SK-N-SH (cell line): ENCODE measurements at regions not wholly inside any gene's neighbourhood (a gene's known extent, or its start where the extent isn't known, plus 50 kb on each side); places are given as distances from the start of the nearest gene placed in this dataset.

Source experiments
- CTCF ChIA-PET: fragments of 300-600, 350-600 bp; formaldehyde crosslinking; extraction: SDS; loops from one replicate; lab custom pipeline; 2021; lab: Yijun Ruan, JAX
- POLR2A ChIA-PET: fragments of 350-600 bp; sonication (Branson Sonifier 250); formaldehyde crosslinking; extraction: SDS; loops from one replicate; lab custom pipeline; 2020; ENCODE audit warnings: antibody characterized with exemption, inconsistent platforms; lab: Yijun Ruan, JAX
- DNase-seq: peaks from one replicate; pipeline ENCODE4 v3.0.0; 2012
- H2AFZ ChIP-seq: fragments of 200-600 bp; sonication (generic); 2 replicates; pipeline ENCODE4 v1.8.1; 2016; ENCODE audit warnings: antibody characterized with exemption, mild to moderate bottlenecking, low read depth
- H3F3A ChIP-seq: fragments of 200-600 bp; sonication (generic); replicated peaks from 2 replicates; pipeline ENCODE3; 2016; ENCODE audit warnings: antibody characterized with exemption, mild to moderate bottlenecking; ENCODE audit not compliant: insufficient read depth
- H3K27ac ChIP-seq, 2 experiments: fragments of 200-500 bp in 1 of 2; fragments of 200-600 bp in 1 of 2; sonication (Bioruptor generic) in 1 of 2; sonication (generic), shearing (Covaris generic) in 1 of 2; 2 replicates each; pipeline versions ENCODE4 v1.5.1 to v1.6.1; 2014 to 2016; ENCODE audit warnings: low read depth in 2 of 2, inconsistent platforms in 1 of 2, low read length in 1 of 2, mild to moderate bottlenecking in 1 of 2, mixed read lengths in 1 of 2
- H3K27me3 ChIP-seq: fragments of 200-600 bp; sonication (generic), shearing (Covaris generic); 2 replicates; pipeline ENCODE4 v1.6.1; 2016; ENCODE audit warnings: mixed run types; ENCODE audit not compliant: insufficient read depth
- H3K36me3 ChIP-seq, 2 experiments: fragments of 200-500 bp in 1 of 2; fragments of 200-600 bp in 1 of 2; sonication (Bioruptor generic) in 1 of 2; sonication (generic) in 1 of 2; replicated peaks in 1 of 2; 2 replicates each; pipeline versions ENCODE3 to v1.5.1; 2014 to 2016; ENCODE audit warnings: low read length in 1 of 2, mild to moderate bottlenecking in 1 of 2; ENCODE audit not compliant: insufficient read depth in 2 of 2, control insufficient read depth in 1 of 2
- H3K4me1 ChIP-seq, 2 experiments: fragments of 200-500 bp in 1 of 2; fragments of 200-600 bp in 1 of 2; sonication (Bioruptor generic) in 1 of 2; sonication (generic), shearing (Covaris generic) in 1 of 2; 2 replicates each; pipeline versions ENCODE4 v1.5.1 to v1.6.1; 2014 to 2016; ENCODE audit warnings: low read depth in 1 of 2, low read length in 1 of 2, mixed run types in 1 of 2; ENCODE audit not compliant: insufficient read depth in 2 of 2, control insufficient read depth in 1 of 2
- H3K4me2 ChIP-seq: fragments of 200-600 bp; sonication (generic), shearing (Covaris generic); 2 replicates; pipeline ENCODE4 v1.6.1; 2017; ENCODE audit warnings: mixed run types
- H3K4me3 ChIP-seq, 2 experiments: fragments of 200-500 bp in 1 of 2; fragments of 200-600 bp in 1 of 2; sonication (Bioruptor generic) in 1 of 2; sonication (generic), shearing (Covaris generic) in 1 of 2; 2 replicates each; pipeline versions ENCODE4 v1.5.1 to v1.8.1; 2014 to 2016; ENCODE audit warnings: low read depth in 2 of 2, inconsistent platforms in 1 of 2, low read length in 1 of 2, mild to moderate bottlenecking in 1 of 2, mixed read lengths in 1 of 2, moderate library complexity in 1 of 2
- H3K79me2 ChIP-seq: fragments of 200-600 bp; sonication (generic); 2 replicates; pipeline ENCODE4 v1.8.1; 2017; ENCODE audit warnings: mild to moderate bottlenecking; ENCODE audit not compliant: insufficient read depth
- H3K9ac ChIP-seq: fragments of 200-600 bp; sonication (generic); 2 replicates; pipeline ENCODE4 v1.6.1; 2017; ENCODE audit warnings: mixed run types
- H3K9me2 ChIP-seq: fragments of 200-600 bp; sonication (generic); 2 replicates; pipeline ENCODE4 v1.6.1; 2017; ENCODE audit warnings: mixed run types
- H3K9me3 ChIP-seq: fragments of 200-600 bp; sonication (generic); 2 replicates; pipeline ENCODE4 v1.6.1; 2017; ENCODE audit warnings: mixed run types, mild to moderate bottlenecking, moderate library complexity
- H4K20me1 ChIP-seq: fragments of 200-600 bp; sonication (generic); 2 replicates; pipeline ENCODE4 v1.6.1; 2017; ENCODE audit warnings: mild to moderate bottlenecking, mixed run types; ENCODE audit not compliant: insufficient read depth
- EP300 ChIP-seq, 2 experiments: IDR thresholded peaks; 2 replicates each; pipeline versions ENCODE4 v1.4.0 to v1.6.1; 2012; ENCODE audit warnings: borderline replicate concordance in 1 of 2, low read depth in 1 of 2, low read length in 1 of 2
- FOSL2 ChIP-seq: IDR thresholded peaks from 2 replicates; pipeline ENCODE4 v1.4.0; 2012; ENCODE audit warnings: low read depth, mild to moderate bottlenecking, moderate library complexity, borderline replicate concordance
- FOXM1 ChIP-seq: IDR thresholded peaks from 2 replicates; pipeline ENCODE4 v1.4.0; 2012; ENCODE audit warnings: low read depth, mild to moderate bottlenecking
- IRF3 ChIP-seq: fragments of 150-350 bp; IDR thresholded peaks from 2 replicates; pipeline ENCODE4 v1.6.1; 2016; ENCODE audit warnings: mild to moderate bottlenecking, low read depth, low read length
- MEF2A ChIP-seq: IDR thresholded peaks from 2 replicates; pipeline ENCODE4 v1.4.0; 2012; ENCODE audit warnings: low read depth, borderline replicate concordance
- MXI1 ChIP-seq: IDR thresholded peaks from 2 replicates; pipeline ENCODE4 v1.6.1; 2012; ENCODE audit warnings: mild to moderate bottlenecking, low read depth, low read length, improper control_type of control experiment
- NRF1 ChIP-seq: IDR thresholded peaks from 2 replicates; pipeline ENCODE4 v1.6.1; 2012; ENCODE audit warnings: low read depth, mild to moderate bottlenecking, low read length
- RFX5 ChIP-seq: IDR thresholded peaks from 2 replicates; pipeline ENCODE4 v1.6.1; 2012; ENCODE audit warnings: mild to moderate bottlenecking, improper control_type of control experiment, low read length
- TAF1 ChIP-seq: IDR thresholded peaks from 2 replicates; pipeline ENCODE4 v1.6.1; 2012; ENCODE audit warnings: low read depth, mild to moderate bottlenecking, low read length, moderate library complexity, borderline replicate concordance
- USF1 ChIP-seq: IDR thresholded peaks from 2 replicates; pipeline ENCODE4 v1.4.0; 2012; ENCODE audit warnings: low read depth, borderline replicate concordance
- WGBS: methylation state at CpG from one replicate; pipeline ENCODE4 v1.1.6; 2017; ENCODE audit warnings: low lambda C conversion rate; 5-methylcytosine and 5-hydroxymethylcytosine counted together
- TF ChIP-seq, protein P1 (sequence below): IDR thresholded peaks from 2 replicates; pipeline ENCODE4; 2012
- TF ChIP-seq, protein P2 (sequence below): IDR thresholded peaks from 2 replicates; pipeline ENCODE4 v1.4.0; 2012; ENCODE audit warnings: low read depth
- TF ChIP-seq, protein P3 (sequence below): IDR thresholded peaks from 2 replicates; pipeline ENCODE4 v1.4.0; 2012; ENCODE audit warnings: low read depth, borderline replicate concordance
- TF ChIP-seq, protein P4 (sequence below): fragments of 150-350 bp; IDR thresholded peaks from 2 replicates; pipeline ENCODE4 v1.6.1; 2017; ENCODE audit warnings: antibody characterized with exemption, low read length, low read depth, borderline replicate concordance

DNA sequence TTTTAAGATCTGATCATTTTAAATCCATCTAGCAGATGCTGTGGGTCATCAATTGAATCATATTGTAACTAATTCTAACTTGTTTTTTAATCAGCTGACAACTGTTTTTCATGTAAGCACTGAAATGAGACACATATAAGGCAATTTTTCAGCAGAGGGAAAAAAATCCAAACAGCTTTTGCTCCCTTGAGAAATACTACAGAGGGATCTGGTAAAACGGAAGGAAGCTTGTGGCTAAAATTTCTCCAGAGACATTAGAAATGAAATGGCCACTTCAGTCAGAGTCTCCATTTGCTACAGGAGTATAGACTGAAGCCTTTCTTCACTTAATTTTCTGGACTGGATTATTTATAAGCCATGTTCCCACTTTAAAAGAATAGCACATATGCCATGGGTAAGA is 385.9 kb downstream of the MAN2A1 start:
- Histone ChIP-seq H3K4me3 (no peak overlapping the region), H3F3A (no peaks in the 10 kb centered on the region), H3K27ac (no peak overlapping the region), H3K36me3 (no peaks in the 10 kb centered on the region), H3K79me2 (no peaks in the 10 kb centered on the region), H3K4me2 (no peak overlapping the region), H3K27me3 (no peaks in the 10 kb centered on the region), H4K20me1 (no peaks in the 10 kb centered on the region), H3K9me3 (peaks cover 7% of the 10 kb centered on the region; the same call in 1 of the 2 replicates), H3K9me2 (no peaks in the 10 kb centered on the region), H3K9ac (no peak overlapping the region), H3K4me1 (no peaks in the 10 kb centered on the region), H2AFZ (no peak overlapping the region)
- TF ChIP-seq, protein P1, sequence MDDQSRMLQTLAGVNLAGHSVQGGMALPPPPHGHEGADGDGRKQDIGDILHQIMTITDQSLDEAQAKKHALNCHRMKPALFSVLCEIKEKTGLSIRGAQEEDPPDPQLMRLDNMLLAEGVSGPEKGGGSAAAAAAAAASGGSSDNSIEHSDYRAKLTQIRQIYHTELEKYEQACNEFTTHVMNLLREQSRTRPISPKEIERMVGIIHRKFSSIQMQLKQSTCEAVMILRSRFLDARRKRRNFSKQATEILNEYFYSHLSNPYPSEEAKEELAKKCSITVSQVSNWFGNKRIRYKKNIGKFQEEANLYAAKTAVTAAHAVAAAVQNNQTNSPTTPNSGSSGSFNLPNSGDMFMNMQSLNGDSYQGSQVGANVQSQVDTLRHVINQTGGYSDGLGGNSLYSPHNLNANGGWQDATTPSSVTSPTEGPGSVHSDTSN: no peak
- TF ChIP-seq MEF2A (no peak), FOXM1 (no peak), FOSL2 (no peak), NRF1 (no peak), MXI1 (no peak), EP300 (IDR thresholded peaks at IDR 0.05; ENCODE audit: borderline replicate concordance in 1 of 2, low read depth in 1 of 2, low read length in 1 of 2) (no peak), TAF1 (no peak), IRF3 (no peak), RFX5 (no peak), USF1 (no peak)
- TF ChIP-seq, protein P2, sequence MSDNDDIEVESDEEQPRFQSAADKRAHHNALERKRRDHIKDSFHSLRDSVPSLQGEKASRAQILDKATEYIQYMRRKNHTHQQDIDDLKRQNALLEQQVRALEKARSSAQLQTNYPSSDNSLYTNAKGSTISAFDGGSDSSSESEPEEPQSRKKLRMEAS: no peak
- TF ChIP-seq, protein P3, sequence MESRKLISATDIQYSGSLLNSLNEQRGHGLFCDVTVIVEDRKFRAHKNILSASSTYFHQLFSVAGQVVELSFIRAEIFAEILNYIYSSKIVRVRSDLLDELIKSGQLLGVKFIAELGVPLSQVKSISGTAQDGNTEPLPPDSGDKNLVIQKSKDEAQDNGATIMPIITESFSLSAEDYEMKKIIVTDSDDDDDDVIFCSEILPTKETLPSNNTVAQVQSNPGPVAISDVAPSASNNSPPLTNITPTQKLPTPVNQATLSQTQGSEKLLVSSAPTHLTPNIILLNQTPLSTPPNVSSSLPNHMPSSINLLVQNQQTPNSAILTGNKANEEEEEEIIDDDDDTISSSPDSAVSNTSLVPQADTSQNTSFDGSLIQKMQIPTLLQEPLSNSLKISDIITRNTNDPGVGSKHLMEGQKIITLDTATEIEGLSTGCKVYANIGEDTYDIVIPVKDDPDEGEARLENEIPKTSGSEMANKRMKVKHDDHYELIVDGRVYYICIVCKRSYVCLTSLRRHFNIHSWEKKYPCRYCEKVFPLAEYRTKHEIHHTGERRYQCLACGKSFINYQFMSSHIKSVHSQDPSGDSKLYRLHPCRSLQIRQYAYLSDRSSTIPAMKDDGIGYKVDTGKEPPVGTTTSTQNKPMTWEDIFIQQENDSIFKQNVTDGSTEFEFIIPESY: no peak
- TF ChIP-seq, protein P4, sequence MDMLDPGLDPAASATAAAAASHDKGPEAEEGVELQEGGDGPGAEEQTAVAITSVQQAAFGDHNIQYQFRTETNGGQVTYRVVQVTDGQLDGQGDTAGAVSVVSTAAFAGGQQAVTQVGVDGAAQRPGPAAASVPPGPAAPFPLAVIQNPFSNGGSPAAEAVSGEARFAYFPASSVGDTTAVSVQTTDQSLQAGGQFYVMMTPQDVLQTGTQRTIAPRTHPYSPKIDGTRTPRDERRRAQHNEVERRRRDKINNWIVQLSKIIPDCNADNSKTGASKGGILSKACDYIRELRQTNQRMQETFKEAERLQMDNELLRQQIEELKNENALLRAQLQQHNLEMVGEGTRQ: no peak
- no peak for DNase-seq
- ChIA-PET CTCF (no interaction called here), POLR2A (no interaction called here)
- 67% methylated on average over 1 of the region's 1 CpG for WGBS
